Right lobe of liver (tissue), 4 donors: ENCODE measurements at regions not wholly inside any gene's neighbourhood (a gene's known extent, or its start where the extent isn't known, plus 50 kb on each side); places are given as distances from the start of the nearest gene placed in this dataset.

ENCODE experiments used
- CTCF ChIP-seq, 4 donors: fragments of 200-600 bp in 3 of 4; fragments of 450-650 bp in 1 of 4; IDR thresholded peaks; one replicate each; pipeline versions ENCODE4 v1.5.1 to v1.8.0; 2016 to 2022; ENCODE audit warnings: antibody characterized with exemption in 4 of 4, mild to moderate bottlenecking in 2 of 4
- POLR2A ChIP-seq: fragments of 450-650 bp; IDR thresholded peaks from one replicate; pipeline ENCODE4 v1.6.1; 2017; ENCODE audit warnings: antibody characterized with exemption, mild to moderate bottlenecking
- donor health status: DM: no; HTN: no; CAD: no.
- donor health status: DM: no; HTN: no; CAD: no.
- donor health status: DM: no; HTN: yes; CAD: no.

- TF ChIP-seq POLR2A (no peak), CTCF (IDR thresholded peaks at IDR 0.05) (no peak)
These were observed 177.5 kb upstream of the TMTC1 start for GRCh38 chr12:29961231-29961630.
